ACC112 (cell line): ENCODE measurements at regions not wholly inside any gene's neighbourhood (a gene's known extent, or its start where the extent isn't known, plus 50 kb on each side); places are given as distances from the start of the nearest gene placed in this dataset.

ENCODE experiments used
- H2AFZ ChIP-seq: fragments of 200-600 bp; sonication (generic); one replicate; pipeline ENCODE4 v1.6.0; 2017; ENCODE audit warnings: antibody characterized with exemption, low read length; ENCODE audit not compliant: unreplicated experiment
- H3K27ac ChIP-seq: fragments of 200-600 bp; sonication (generic); 2 replicates; pipeline ENCODE4 v1.5.1; 2014; ENCODE audit warnings: low read depth, mild to moderate bottlenecking, antibody characterized with exemption, low read length, moderate library complexity
- H3K27me3 ChIP-seq: fragments of 200-600 bp; sonication (generic); 2 replicates; pipeline ENCODE4 v1.6.1; 2014; ENCODE audit warnings: mild to moderate bottlenecking, antibody characterized with exemption, low read length, moderate library complexity, mixed read lengths; ENCODE audit not compliant: insufficient read depth
- H3K36me3 ChIP-seq: fragments of 200-600 bp; sonication (generic); 2 replicates; pipeline ENCODE4 v1.6.1; 2016; ENCODE audit warnings: mild to moderate bottlenecking, antibody characterized with exemption, low read length, moderate library complexity, mixed read lengths; ENCODE audit not compliant: insufficient read depth
- H3K4me1 ChIP-seq: fragments of 200-600 bp; sonication (generic); one replicate; pipeline ENCODE4 v1.6.1; 2016; ENCODE audit warnings: low read length, mixed read lengths; ENCODE audit not compliant: insufficient read depth, unreplicated experiment, control insufficient read depth
- H3K4me3 ChIP-seq: fragments of 200-600 bp; sonication (generic); 2 replicates; pipeline ENCODE4 v1.5.1; 2014; ENCODE audit warnings: mild to moderate bottlenecking, low read depth, low read length
- H3K79me2 ChIP-seq: fragments of 200-600 bp; sonication (generic); one replicate; pipeline ENCODE4 v1.6.0; 2016; ENCODE audit warnings: low read length; ENCODE audit not compliant: control insufficient read depth, unreplicated experiment, insufficient read depth

DNA sequence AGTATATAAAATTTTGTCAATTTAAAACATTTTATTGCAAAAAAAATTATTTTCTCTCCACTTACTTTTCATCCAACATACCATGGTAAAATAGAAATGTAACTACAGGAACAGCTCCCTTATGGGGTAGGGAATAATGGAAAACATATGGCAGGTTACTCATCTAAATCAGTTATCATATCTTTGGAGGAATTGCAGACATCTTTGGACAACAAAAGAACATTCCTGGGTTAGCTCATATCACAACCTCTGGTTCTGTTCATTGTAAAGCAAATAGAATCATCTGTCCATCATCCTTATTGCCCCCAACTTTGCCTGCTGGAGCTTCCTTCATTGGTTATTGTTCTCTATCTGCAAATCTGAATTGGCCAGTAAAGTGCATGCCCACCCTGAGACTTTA lies 387.5 kb upstream of the GRID2 start:
- Histone ChIP-seq H2AFZ (no peak overlapping the region), H3K79me2 (no peaks in the 10 kb centered on the region), H3K27ac (no peak overlapping the region), H3K4me3 (no peak overlapping the region), H3K4me1 (no peaks in the 10 kb centered on the region), H3K36me3 (no peaks in the 10 kb centered on the region), H3K27me3 (no peaks in the 10 kb centered on the region)

DNA sequence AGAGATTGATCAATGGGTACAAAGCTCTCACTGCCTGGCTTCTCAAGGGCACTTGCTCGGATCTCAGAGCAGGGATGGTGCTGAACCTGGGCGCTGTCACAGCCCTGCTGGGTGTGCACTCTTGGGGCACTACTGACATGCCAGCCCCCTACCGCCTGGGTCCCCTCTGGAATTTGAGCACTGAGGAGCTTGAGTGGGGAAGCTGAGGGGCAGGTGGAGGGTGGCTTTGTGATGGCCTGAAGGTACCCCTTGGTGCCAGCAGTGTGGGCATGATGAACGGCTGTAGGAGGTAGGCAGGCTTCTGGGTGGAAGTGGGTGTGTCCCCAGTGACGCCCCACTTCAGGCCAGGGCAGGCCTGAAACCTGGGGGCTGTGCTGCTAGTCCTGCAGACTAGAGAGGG lies 379.1 kb upstream of the GRID2 start:
- H3K79me2 ChIP-seq, result no peaks in the 10 kb centered on the region
- H3K4me1 ChIP-seq, result no peaks in the 10 kb centered on the region
- H3K27me3 ChIP-seq, result no peaks in the 10 kb centered on the region
- H3K4me3 ChIP-seq, result no peak overlapping the region
- no peak overlapping the region for H2AFZ ChIP-seq
- H3K27ac ChIP-seq, result no peak overlapping the region
- H3K36me3 ChIP-seq, result no peaks in the 10 kb centered on the region

DNA sequence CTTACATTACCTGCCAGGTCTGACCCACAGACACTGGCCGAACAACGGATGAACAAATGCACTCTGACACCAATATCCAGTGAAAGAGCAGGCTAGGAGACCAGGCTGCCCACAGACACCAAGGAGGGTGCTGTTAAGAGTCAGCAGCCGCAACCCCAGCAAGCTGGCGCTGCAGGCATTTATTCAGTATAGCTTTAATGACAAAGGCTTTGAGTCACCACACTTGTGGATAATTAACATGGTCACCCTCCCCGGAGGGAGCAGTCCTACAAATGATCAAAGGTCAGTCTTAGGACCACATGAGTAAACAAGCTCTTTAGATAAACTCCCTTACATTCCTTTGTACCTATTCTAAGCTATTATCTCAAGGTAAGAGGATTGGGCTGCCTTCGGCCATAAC lies 368.5 kb upstream of the GRID2 start:
- no peak overlapping the region for H2AFZ ChIP-seq
- H3K4me1 ChIP-seq, result no peaks in the 10 kb centered on the region
- no peaks in the 10 kb centered on the region for H3K79me2 ChIP-seq
- H3K27ac ChIP-seq, result no peak overlapping the region
- H3K4me3 ChIP-seq, result no peak overlapping the region
- H3K27me3 ChIP-seq, result no peaks in the 10 kb centered on the region
- H3K36me3 ChIP-seq, result no peaks in the 10 kb centered on the region

DNA sequence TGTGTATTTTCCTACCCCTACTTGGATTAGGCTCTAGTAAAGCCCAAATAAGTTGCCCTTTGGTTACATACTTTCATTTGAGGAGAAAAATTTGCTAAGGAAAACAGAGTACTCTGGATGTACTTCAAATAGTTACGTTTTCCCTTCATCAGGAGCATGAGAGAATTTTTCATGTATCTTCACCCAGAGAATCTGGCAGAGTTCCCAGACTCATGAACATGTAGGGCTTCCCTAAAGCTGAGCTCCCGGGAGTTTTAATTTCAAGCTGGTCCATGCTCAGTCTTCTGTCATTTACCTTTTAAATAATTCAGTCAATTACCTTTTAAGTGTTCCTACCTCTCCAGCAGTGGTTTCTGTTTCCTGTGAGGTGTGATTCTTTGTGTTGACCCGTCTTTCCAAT lies 367.5 kb upstream of the GRID2 start:
- H3K27ac ChIP-seq, result no peak overlapping the region
- H3K4me1 ChIP-seq, result no peaks in the 10 kb centered on the region
- H2AFZ ChIP-seq, result no peak overlapping the region
- H3K36me3 ChIP-seq, result no peaks in the 10 kb centered on the region
- no peaks in the 10 kb centered on the region for H3K79me2 ChIP-seq
- no peak overlapping the region for H3K4me3 ChIP-seq
- no peaks in the 10 kb centered on the region for H3K27me3 ChIP-seq

DNA sequence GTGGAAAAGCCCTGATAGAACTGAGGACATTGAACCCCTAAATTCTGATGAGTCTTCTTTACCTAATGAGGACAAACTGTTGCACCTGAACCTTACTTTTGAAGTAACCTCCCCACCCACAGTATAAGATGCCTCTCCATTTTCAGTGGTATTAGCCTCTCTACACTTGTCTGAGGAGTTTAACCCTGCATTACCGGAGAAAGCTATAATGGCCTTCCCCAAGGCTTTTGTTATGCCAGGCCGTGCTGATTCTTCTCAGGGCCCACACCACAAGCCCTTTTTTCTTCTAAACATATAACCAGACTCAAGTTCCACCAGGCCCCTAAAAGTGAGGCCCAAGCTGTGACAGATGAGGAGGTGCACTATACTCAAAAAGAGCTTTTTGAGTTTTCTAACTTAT lies 345.8 kb upstream of the GRID2 start:
- H3K4me1 ChIP-seq, result no peaks in the 10 kb centered on the region
- H3K27me3 ChIP-seq, result no peaks in the 10 kb centered on the region
- no peak overlapping the region for H3K27ac ChIP-seq
- H3K79me2 ChIP-seq, result no peaks in the 10 kb centered on the region
- no peaks in the 10 kb centered on the region for H3K36me3 ChIP-seq
- H3K4me3 ChIP-seq, result no peak overlapping the region
- no peak overlapping the region for H2AFZ ChIP-seq

DNA sequence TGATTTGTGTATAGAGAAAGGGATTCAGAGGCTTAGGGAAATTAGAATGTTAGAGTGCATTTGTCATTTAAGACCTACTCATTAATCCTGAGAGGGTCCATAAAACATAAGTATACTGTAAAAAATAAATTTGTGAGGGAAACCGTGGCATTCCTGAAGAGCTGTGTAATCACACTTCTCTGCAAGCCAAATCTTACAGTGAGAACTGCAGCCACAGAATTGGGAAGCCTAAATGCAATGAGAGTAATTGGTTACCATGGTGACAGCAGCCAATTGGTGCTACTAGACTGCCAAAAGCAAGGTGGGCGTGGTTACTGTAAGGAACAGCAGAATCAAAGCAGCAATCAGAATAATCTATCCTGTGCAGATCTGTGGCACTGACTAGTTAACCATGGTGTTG lies 345.2 kb upstream of the GRID2 start:
- H3K4me3 ChIP-seq, result no peak overlapping the region
- H3K27ac ChIP-seq, result no peak overlapping the region
- H3K4me1 ChIP-seq, result no peaks in the 10 kb centered on the region
- no peak overlapping the region for H2AFZ ChIP-seq
- no peaks in the 10 kb centered on the region for H3K27me3 ChIP-seq
- no peaks in the 10 kb centered on the region for H3K79me2 ChIP-seq
- no peaks in the 10 kb centered on the region for H3K36me3 ChIP-seq

DNA sequence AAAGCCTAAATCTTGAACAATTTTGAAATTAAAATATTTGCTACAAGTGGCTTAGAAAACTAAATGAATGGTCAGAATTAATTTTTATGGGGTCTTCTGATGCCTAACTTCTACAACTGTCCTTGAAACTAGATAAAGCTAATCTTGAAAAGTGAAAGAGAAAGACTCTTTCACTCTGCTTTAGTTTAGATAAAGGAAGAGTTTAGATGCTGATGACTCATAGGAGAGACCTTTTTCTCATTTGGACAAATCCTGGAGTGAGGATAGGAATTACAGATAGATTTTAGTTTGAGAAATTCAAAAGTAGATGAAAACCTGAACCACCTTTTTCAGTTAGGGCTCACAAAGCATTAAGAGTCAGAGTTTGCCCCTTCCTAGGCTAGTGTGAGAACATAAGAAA lies 342.3 kb upstream of the GRID2 start:
- no peaks in the 10 kb centered on the region for H3K79me2 ChIP-seq
- no peak overlapping the region for H3K27ac ChIP-seq
- H3K36me3 ChIP-seq, result no peaks in the 10 kb centered on the region
- no peaks in the 10 kb centered on the region for H3K4me1 ChIP-seq
- H2AFZ ChIP-seq, result no peak overlapping the region
- no peak overlapping the region for H3K4me3 ChIP-seq
- H3K27me3 ChIP-seq, result no peaks in the 10 kb centered on the region

DNA sequence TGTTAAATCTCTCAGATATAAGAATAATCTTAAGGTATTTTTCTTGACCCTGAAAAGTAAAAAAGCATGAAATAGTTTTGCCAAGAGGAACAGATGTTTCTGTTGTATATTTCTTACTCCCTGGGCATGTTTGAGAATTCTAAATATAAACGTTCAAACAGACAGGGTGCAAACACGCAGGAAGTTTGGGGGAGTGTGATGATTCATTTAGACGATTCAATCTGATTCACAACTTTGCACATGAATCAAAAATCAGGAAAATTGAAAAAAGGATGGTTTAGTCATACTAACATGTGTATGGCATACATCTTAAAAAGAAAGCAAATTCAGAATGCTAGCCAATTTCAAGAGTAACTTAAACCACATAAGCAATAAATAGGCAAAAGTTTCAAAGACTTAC lies 340.3 kb upstream of the GRID2 start:
- Histone ChIP-seq H3K4me1 (no peaks in the 10 kb centered on the region), H3K4me3 (no peak overlapping the region), H3K36me3 (no peaks in the 10 kb centered on the region), H3K79me2 (no peaks in the 10 kb centered on the region), H3K27ac (no peak overlapping the region), H2AFZ (no peak overlapping the region), H3K27me3 (no peaks in the 10 kb centered on the region)

DNA sequence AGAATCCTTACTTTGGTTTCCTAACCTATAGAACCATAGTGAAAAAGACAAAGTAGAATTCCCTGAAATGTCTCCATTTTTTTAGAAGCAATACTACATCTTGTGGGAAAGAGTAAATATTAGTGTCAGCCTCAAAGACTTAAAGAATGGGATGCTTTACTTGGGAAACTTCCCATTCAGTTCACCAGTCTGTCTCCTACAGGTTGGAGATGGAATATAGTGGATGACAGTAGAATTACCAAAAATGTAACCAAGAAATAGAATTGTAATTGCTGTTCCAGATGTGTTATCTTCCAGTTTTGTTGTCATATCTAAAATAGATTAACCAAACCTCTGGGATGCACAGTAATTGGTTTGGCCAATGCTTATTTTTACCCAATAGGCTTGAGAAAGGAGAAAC lies 338.6 kb upstream of the GRID2 start:
- H3K4me1 ChIP-seq, result no peaks in the 10 kb centered on the region
- no peak overlapping the region for H3K27ac ChIP-seq
- no peaks in the 10 kb centered on the region for H3K79me2 ChIP-seq
- no peaks in the 10 kb centered on the region for H3K27me3 ChIP-seq
- no peaks in the 10 kb centered on the region for H3K36me3 ChIP-seq
- no peak overlapping the region for H2AFZ ChIP-seq
- no peak overlapping the region for H3K4me3 ChIP-seq

DNA sequence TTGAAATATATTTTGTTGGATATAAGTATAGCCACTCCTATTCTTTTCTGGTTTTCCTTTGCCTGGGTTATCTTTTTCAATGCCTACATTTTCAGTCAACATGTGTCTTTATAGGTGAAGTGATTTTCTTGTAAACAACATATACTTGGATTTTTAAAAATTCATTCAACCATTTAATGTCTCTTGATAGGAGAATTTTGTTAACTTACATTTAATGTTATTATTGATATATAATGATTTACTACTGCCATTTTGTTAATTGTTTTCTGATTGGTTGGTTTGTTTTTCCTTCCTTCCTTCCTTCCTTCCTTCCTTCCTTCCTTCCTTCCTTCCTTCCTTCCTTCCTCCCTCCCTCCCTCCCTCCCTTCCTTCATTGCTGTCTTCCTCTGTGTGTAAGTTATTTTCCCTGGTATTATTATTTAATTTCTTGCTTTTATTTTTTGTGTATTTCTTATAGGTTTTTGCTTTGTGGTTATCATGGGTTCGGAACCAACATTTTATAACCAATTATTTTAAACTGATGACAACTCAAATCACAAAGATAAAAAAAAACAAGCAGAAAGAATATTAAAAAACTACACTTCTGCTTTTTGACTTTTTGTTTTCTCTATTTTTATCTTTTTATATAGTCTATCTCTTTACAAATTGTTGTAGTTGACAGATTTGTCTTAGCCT lies 330.1 kb upstream of the GRID2 start:
- no peaks in the 10 kb centered on the region for H3K27me3 ChIP-seq
- no peaks in the 10 kb centered on the region for H3K36me3 ChIP-seq
- no peak overlapping the region for H2AFZ ChIP-seq

DNA sequence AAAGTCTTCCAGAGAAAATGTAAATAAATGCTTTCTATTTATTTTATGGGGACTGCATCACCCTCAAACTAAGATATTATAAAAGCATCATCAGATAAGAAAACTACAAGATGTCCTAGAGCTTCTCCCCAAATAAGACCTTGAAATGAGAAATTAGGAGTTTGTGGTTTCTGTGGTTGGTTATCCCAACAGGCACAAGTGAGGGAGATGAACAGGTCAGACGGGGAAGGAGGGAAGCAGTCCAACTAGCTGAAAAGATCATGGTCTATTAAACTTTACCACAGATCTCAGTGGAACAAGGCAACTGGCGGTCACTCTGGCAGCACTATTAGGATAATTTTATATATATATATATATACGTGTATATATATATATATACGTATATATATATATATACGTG lies 319.3 kb upstream of the GRID2 start:
- no peak overlapping the region for H2AFZ ChIP-seq
- H3K4me1 ChIP-seq, result no peaks in the 10 kb centered on the region

More for the DNA sequence above, 330.1 kb upstream of the GRID2 start:
- no peaks in the 10 kb centered on the region for H3K4me1 ChIP-seq
- H3K79me2 ChIP-seq, result no peaks in the 10 kb centered on the region
- no peak overlapping the region for H3K4me3 ChIP-seq
- no peak overlapping the region for H3K27ac ChIP-seq

More for the DNA sequence above, 319.3 kb upstream of the GRID2 start:
- Histone ChIP-seq H3K27me3 (no peaks in the 10 kb centered on the region), H3K79me2 (no peaks in the 10 kb centered on the region), H3K4me3 (no peak overlapping the region), H3K36me3 (no peaks in the 10 kb centered on the region), H3K27ac (no peak overlapping the region)
